Large intestine (tissue), 3 donors: ENCODE measurements at regions not wholly inside any gene's neighbourhood (a gene's known extent, or its start where the extent isn't known, plus 50 kb on each side); places are given as distances from the start of the nearest gene placed in this dataset.
"Not testable (repeated sequence)": the region's sequence is repeated elsewhere in the genome, so short reads cannot be mapped to it uniquely, and the experiment has no call there.

ENCODE experiments used
- DNase-seq, 2 donors: peaks; one replicate each; pipeline versions ENCODE4 v3.0.0 to v3.0.0-alpha.2; 2013
- H3K27ac ChIP-seq: one replicate; pipeline ENCODE4 v1.5.1; 2013; ENCODE audit warnings: low read length
- H3K27me3 ChIP-seq: 2 replicates; pipeline ENCODE4 v1.6.1; 2013; ENCODE audit warnings: low read length; ENCODE audit not compliant: control insufficient read depth, insufficient read depth
- H3K36me3 ChIP-seq: 2 replicates; pipeline ENCODE4 v1.6.1; 2013; ENCODE audit warnings: low read length; ENCODE audit not compliant: control insufficient read depth, insufficient read depth
- H3K4me1 ChIP-seq: one replicate; pipeline ENCODE4 v1.6.1; 2013; ENCODE audit warnings: low read length; ENCODE audit not compliant: control insufficient read depth, insufficient read depth
- H3K4me3 ChIP-seq: one replicate; pipeline ENCODE4 v1.5.1; 2013; ENCODE audit warnings: low read length
- H3K9me3 ChIP-seq: one replicate; pipeline ENCODE4 v1.6.1; 2013; ENCODE audit warnings: mild to moderate bottlenecking, low read depth, low read length, moderate library complexity; ENCODE audit not compliant: control insufficient read depth
- WGBS: methylation state at CpG from one replicate; pipeline ENCODE4 v1.1.5; 2013; ENCODE audit warnings: low lambda C conversion rate; ENCODE audit not compliant: insufficient coverage; 5-methylcytosine and 5-hydroxymethylcytosine counted together

DNA sequence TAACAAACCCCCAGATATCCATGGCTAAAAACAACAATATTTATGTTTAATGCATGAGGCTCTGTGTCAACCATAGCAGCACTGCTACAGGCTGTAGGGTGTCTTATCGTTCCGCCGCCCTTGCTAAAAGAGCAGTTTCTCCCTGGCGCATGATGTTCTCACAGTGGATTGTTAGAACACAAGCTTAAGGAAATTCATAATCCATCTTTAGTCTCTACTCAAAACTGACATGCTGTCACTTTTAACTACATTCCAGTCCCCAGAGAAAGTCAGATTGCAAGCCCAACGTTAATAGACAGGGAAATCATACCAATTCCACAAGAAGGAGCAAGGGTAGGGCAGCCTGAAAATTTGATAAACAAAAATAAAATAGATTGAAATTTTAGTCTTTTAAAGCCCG lies 1960.8 kb downstream of the PCDH7 start:
- Histone ChIP-seq H3K4me3 (no peak overlapping the region), H3K4me1 (no peaks in the 10 kb centered on the region), H3K9me3 (no peaks in the 10 kb centered on the region), H3K36me3 (no peaks in the 10 kb centered on the region), H3K27me3 (no peaks in the 10 kb centered on the region), H3K27ac (no peak overlapping the region)
- WGBS = 83% methylated on average over 1 of the region's 6 CpGs
- DNase-seq = no peak

DNA sequence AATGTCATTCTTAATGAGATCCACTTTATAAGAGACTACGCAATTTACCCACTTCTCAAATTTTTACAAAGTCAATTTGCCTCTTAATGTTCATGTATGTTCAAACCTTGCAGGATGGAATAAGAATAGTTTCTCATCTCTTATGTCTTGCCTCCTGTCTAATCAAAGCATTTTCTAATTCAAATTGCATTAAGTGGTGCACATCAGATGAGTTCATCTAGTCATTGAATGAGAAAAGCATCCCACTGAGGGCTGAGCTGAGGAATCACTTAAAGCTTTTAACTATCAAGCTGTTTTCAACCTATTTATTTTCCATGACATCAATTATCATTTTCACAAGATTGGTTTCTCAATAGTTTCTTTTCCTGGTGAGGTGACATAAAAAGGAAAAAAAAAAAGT lies 1964.0 kb downstream of the PCDH7 start:
- no peaks in the 10 kb centered on the region for H3K9me3 ChIP-seq
- no peaks in the 10 kb centered on the region for H3K36me3 ChIP-seq
- no peak overlapping the region for H3K27ac ChIP-seq
- H3K27me3 ChIP-seq = no peaks in the 10 kb centered on the region
- no peak for DNase-seq
- no peaks in the 10 kb centered on the region for H3K4me1 ChIP-seq
- H3K4me3 ChIP-seq = no peak overlapping the region
- no CpG with 5 or more reads among the region's 1 CpG for WGBS

DNA sequence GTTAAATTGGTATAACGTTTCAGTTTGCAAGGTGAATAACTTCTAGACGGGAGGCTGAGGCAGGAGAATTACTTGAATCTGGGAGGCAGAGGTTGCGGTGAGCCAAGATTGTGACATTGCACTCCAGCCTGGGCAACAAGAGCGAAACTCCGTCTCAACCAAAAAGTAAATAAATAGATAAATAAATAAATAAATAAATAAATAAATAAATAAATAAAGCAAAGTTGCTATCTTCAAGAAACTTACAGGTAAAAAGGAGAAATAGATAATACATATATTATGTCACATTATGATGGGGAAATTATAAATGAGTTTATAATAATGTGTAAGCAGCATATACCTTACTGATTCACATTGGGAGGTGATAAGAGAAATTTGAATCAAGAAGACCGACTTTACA lies 1966.0 kb downstream of the PCDH7 start:
- Histone ChIP-seq H3K27ac (no peak overlapping the region), H3K27me3 (no peaks in the 10 kb centered on the region), H3K9me3 (no peaks in the 10 kb centered on the region), H3K4me3 (no peak overlapping the region), H3K36me3 (no peaks in the 10 kb centered on the region), H3K4me1 (no peaks in the 10 kb centered on the region)
- DNase-seq = no peak
- 100% methylated on average over 1 of the region's 6 CpGs for WGBS

DNA sequence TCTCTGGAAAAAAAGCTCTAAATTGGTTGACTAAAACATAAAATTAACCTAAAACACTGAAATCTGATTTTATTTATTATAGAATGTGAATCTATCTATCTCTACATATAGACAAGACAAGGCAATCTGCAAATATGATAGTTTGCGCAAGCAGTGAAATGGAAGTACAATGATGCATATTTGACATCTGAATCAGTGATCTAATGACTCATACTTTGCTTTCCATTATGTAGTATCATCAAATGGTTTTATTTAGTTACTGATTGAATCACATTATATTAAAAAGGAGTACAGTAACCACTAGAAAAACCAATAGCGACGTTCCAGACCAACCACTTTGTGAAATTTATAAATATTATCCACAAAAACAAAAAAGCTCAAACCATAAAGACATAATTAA lies 1969.3 kb downstream of the PCDH7 start:
- H3K4me3 ChIP-seq = no peak overlapping the region
- no peaks in the 10 kb centered on the region for H3K4me1 ChIP-seq
- DNase-seq = no peak
- no peak overlapping the region for H3K27ac ChIP-seq
- H3K27me3 ChIP-seq = no peaks in the 10 kb centered on the region
- no peaks in the 10 kb centered on the region for H3K36me3 ChIP-seq
- H3K9me3 ChIP-seq = no peaks in the 10 kb centered on the region
- WGBS = no CpG with 5 or more reads among the region's 3 CpGs

DNA sequence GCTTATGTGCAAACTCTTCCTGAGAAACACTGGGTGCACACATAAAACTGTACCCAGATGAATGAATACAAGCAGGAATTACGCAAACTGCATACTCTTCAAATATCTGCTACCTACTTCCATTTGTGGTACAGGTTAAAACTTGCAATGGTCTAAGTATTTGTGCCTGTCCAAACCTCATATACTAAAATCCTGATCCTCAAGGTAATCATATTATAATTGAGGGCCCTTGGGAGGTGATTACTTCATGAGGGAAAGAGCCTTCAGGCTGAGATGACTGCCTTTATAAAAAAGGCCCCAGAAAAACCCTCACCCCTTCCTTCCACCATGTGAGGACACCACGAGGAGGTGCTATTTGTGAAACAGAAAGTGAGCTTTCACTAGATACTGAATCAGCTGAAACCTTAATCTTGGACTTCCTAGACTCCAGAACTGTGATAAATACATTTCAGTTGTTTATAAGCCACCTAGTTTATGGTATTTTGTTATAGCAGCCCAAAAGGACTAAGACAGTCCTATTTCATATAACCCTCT lies 1977.2 kb downstream of the PCDH7 start:
- Histone ChIP-seq H3K9me3 (no peaks in the 10 kb centered on the region), H3K27ac (no peak overlapping the region), H3K36me3 (no peaks in the 10 kb centered on the region), H3K4me1 (no peaks in the 10 kb centered on the region), H3K4me3 (no peak overlapping the region), H3K27me3 (no peaks in the 10 kb centered on the region)
- no CpG with 5 or more reads among the region's 2 CpGs for WGBS
- no peak for DNase-seq

DNA sequence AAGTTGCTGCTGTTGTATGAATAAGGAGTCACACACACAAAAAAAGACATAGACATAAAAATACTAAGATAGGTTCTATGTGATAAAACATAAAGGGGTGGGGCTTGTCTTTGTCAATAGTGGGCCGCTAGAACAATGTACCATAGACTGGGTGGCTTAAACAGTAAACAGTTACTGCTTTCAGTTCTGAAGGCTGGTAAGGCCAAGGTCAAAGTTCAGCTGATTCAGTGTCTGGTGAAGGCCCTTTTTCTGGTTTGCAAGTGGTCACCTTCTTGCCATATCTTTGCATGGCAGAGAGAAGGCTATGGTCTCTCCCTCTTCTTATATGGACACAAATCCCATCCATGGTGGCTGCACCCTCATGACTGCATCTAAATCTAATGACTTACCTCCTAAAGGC lies 1980.7 kb downstream of the PCDH7 start:
- DNase-seq = no peak
- H3K27ac ChIP-seq = no peak overlapping the region
- H3K27me3 ChIP-seq = no peaks in the 10 kb centered on the region
- H3K4me1 ChIP-seq = no peaks in the 10 kb centered on the region
- H3K4me3 ChIP-seq = no peak overlapping the region
- no peaks in the 10 kb centered on the region for H3K36me3 ChIP-seq
- no peaks in the 10 kb centered on the region for H3K9me3 ChIP-seq
- no CpG with 5 or more reads among the region's 1 CpG for WGBS

DNA sequence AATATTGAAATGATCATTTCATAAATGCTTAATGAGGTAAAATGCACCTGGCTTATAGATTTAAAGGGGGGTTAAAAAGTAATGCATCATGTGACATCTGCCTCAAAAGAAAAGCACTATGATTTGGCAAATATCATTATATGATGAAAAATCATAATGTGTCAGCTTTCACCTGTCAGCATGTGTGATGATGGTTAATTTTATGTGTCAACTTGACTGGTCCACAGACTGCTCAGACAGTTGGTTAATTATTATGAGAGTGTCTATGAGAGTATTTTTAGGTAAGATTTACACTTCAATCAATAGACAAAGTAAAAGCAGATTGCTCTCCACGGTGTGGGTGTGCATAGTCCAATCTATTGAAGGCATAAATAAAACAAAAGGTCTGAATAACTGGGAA lies 1986.7 kb downstream of the PCDH7 start:
- no CpG with 5 or more reads among the region's 1 CpG for WGBS
- no peak overlapping the region for H3K4me3 ChIP-seq

DNA sequence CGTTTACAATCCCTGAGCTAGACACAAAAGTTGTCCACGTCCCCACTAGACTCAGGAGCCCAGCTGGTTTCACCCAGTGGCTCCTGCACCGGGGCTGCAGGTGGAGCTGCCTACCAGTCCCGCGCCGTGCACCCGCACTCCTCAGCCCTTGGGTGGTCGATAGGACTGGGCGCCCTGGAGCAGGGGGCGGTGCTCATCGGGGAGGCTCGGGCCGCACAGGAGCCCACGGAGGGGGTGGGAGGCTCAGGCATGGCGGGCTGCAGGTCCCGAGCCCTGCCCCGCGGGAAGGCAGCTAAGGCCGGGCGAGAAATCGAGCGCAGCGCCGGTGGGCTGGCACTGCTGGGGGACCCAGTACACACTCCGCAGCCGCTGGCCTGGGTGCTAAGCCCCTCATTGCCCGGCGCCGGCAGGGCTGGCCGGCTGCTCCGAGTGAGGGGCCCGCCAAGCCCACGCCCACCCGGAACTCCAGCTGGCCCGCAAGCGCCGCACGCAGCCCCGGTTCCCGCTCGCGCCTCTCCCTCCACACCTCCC lies 1996.0 kb downstream of the PCDH7 start:
- H3K4me1 ChIP-seq, H3K27me3 ChIP-seq, H3K4me3 ChIP-seq, H3K27ac ChIP-seq, H3K9me3 ChIP-seq, DNase-seq, H3K36me3 ChIP-seq: not testable (repeated sequence)
- no CpG with 5 or more reads among the region's 42 CpGs for WGBS

More for the DNA sequence above, 1986.7 kb downstream of the PCDH7 start:
- no peaks in the 10 kb centered on the region for H3K36me3 ChIP-seq
- no peaks in the 10 kb centered on the region for H3K9me3 ChIP-seq
- no peak overlapping the region for H3K27ac ChIP-seq
- H3K27me3 ChIP-seq = no peaks in the 10 kb centered on the region
- no peaks in the 10 kb centered on the region for H3K4me1 ChIP-seq
- no peak for DNase-seq

DNA sequence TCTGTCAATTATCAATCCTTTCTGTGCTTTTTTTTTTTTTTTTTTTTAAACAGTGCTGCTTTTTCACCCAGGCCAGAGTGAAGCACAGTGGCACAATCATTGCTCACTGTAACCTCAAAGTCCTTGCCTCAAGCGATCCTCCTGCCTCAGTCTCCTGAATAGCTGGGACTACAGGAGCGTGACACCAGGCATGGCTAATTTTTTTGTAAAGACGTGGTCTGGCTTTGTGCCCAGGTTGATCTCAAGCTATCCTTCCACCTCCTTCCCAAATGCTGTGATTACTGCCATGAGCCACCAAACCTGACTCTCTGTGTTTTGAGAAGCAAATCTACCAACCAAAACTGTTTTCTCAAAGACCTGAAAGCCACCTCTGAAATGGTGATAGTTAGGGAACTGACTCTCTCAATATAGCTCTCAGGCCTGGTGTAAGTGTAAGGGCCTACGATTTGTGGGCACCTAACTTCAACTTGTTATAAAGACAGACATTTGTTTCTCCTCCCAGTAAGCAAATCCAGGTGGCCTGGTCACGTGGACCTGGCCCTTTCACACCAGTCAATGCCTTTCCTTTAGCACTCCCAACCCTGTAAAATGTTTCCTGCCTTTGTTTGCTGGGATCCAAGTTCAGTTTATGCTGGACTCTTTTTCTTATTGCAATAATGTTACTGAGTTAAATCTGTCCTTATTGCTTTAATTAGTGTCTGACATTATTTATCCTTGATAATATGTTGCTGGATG lies 2015.9 kb downstream of the PCDH7 start:
- WGBS = no CpG with 5 or more reads among the region's 5 CpGs
- no peak overlapping the region for H3K27ac ChIP-seq
- no peaks in the 10 kb centered on the region for H3K27me3 ChIP-seq
- no peaks in the 10 kb centered on the region for H3K4me1 ChIP-seq
- H3K9me3 ChIP-seq = no peaks in the 10 kb centered on the region
- no peaks in the 10 kb centered on the region for H3K36me3 ChIP-seq
- DNase-seq = no peak
- no peak overlapping the region for H3K4me3 ChIP-seq

DNA sequence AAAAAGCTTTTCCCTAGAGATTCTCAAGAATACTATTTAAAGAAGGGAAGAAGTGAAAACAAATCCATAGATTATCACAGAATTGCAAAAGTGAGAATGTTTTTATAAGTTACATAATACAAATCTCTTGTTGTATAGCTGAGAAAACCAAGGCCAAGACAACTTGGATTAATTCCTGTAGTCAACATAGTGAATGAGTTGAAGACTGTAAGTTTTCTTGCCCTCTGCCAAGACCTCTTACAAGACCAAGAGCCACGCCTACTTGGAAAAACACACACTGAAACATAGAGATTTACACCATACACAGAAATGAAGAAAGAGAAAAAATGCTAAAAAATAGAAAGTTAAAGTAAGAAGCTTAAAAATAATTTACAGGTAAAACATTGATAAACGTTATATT lies 2024.0 kb downstream of the PCDH7 start:
- WGBS = 90% methylated on average over 1 of the region's 2 CpGs
- Histone ChIP-seq H3K27me3 (no peaks in the 10 kb centered on the region), H3K4me1 (no peaks in the 10 kb centered on the region), H3K9me3 (no peaks in the 10 kb centered on the region), H3K36me3 (no peaks in the 10 kb centered on the region), H3K4me3 (no peak overlapping the region), H3K27ac (no peak overlapping the region)
- no peak for DNase-seq

DNA sequence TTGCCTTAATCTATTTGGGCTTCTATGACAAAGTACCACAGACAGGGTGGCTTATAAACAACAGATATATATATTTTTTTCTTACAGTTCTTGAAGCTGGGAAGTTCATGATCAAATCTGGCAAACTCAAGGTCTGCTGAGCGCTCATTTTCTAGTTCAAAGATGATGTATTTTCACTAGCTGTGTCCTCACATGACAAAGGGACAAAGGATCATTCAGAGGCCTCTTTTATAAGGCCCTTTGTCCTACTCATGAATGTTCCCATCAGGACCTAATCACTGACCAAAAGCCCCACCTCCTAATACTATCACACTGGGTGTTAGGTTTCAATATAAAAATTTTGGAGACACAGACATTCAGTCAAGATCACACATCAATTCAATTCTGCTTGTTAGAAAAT lies 2025.2 kb downstream of the PCDH7 start:
- no peak for DNase-seq
- no peak overlapping the region for H3K4me3 ChIP-seq
- WGBS = no CpG with 5 or more reads among the region's 1 CpG

More for the DNA sequence above, 2025.2 kb downstream of the PCDH7 start:
- Histone ChIP-seq H3K4me1 (no peaks in the 10 kb centered on the region), H3K36me3 (no peaks in the 10 kb centered on the region), H3K27ac (no peak overlapping the region), H3K9me3 (no peaks in the 10 kb centered on the region), H3K27me3 (no peaks in the 10 kb centered on the region)
